Mesothelial cell of epicardium (in vitro differentiated cells): ENCODE measurements at regions not wholly inside any gene's neighbourhood (a gene's known extent, or its start where the extent isn't known, plus 50 kb on each side); places are given as distances from the start of the nearest gene placed in this dataset.

Source experiments
- DNase-seq, 2 experiments: peaks; one replicate each; pipeline ENCODE4 v3.0.0; 2021; ENCODE audit warnings: low spot score in 2 of 2; ENCODE audit not compliant: unreplicated experiment in 2 of 2
- H3K27ac Mint-ChIP-seq: 2 replicates; pipeline ENCODE4 v1.8.0; 2021; ENCODE audit warnings: mixed read lengths
- H3K27me3 Mint-ChIP-seq: 2 replicates; pipeline ENCODE4 v1.8.0; 2021; ENCODE audit warnings: low read depth, mixed read lengths
- H3K36me3 Mint-ChIP-seq: 2 replicates; pipeline ENCODE4 v1.8.0; 2021; ENCODE audit warnings: mixed read lengths
- H3K4me1 Mint-ChIP-seq: 2 replicates; pipeline ENCODE4 v1.8.0; 2021; ENCODE audit warnings: mixed read lengths
- H3K4me3 Mint-ChIP-seq: 2 replicates; pipeline ENCODE4 v1.8.0; 2021; ENCODE audit warnings: mild to moderate bottlenecking, moderate library complexity, mixed read lengths
- H3K9me3 Mint-ChIP-seq: 2 replicates; pipeline ENCODE4 v1.8.0; 2021; ENCODE audit warnings: mixed read lengths
- TF ChIP-seq, protein P1 (sequence below): fragments of 200-600 bp; sonication (generic); IDR thresholded peaks from one replicate; pipeline ENCODE4 v1.5.0; 2021; ENCODE audit warnings: antibody characterized with exemption; ENCODE audit not compliant: unreplicated experiment

DNA sequence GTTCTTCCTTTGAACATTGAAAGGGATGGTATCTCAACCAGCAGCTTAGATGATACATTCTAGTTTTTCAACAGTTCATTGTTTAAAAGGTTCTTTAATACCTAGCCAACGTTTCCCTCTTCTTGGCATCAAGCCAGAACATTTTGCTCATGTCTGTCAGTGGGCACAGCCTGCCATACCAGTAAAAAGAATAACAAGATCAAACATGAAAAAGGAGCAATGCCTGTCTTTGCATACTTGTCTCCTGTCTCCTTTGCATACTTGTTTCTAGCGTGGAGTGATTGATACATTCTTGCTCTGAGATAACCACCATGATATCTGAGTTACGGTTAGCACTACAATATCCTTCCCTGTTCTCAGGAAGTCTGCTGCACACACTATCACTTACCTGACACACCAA lies 248.6 kb upstream of the DAPK1 start:
- Mint-ChIP-seq H3K9me3 (peaks cover 19% of the 10 kb centered on the region), H3K4me1 (peaks cover 5% of the 10 kb centered on the region), H3K4me3 (no peak overlapping the region), H3K27me3 (no peaks in the 10 kb centered on the region), H3K36me3 (peaks cover 1% of the 10 kb centered on the region), H3K27ac (no peak overlapping the region)
- TF ChIP-seq, protein P1, sequence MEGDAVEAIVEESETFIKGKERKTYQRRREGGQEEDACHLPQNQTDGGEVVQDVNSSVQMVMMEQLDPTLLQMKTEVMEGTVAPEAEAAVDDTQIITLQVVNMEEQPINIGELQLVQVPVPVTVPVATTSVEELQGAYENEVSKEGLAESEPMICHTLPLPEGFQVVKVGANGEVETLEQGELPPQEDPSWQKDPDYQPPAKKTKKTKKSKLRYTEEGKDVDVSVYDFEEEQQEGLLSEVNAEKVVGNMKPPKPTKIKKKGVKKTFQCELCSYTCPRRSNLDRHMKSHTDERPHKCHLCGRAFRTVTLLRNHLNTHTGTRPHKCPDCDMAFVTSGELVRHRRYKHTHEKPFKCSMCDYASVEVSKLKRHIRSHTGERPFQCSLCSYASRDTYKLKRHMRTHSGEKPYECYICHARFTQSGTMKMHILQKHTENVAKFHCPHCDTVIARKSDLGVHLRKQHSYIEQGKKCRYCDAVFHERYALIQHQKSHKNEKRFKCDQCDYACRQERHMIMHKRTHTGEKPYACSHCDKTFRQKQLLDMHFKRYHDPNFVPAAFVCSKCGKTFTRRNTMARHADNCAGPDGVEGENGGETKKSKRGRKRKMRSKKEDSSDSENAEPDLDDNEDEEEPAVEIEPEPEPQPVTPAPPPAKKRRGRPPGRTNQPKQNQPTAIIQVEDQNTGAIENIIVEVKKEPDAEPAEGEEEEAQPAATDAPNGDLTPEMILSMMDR: no peak
- DNase-seq: no peak

DNA sequence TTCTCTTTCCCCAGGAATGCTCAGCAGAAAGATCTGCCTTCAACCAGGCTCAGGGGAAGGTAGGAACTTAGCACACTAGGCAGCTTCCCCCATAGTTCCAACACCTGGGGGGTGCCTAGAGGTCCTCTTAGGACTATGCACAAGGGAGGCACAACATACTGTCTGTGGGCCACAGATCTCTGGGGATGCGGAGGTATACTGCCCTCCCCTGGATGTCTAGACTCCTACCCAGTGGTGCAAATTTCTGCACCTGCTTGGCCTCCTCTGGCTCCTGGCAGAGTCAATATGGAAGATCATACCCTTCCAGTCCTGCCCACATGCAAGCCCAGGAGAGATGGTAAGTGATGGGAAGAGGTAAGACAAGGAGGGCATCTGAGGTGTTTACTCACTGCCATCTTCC lies 247.5 kb upstream of the DAPK1 start:
- Mint-ChIP-seq H3K36me3 (peaks cover 1% of the 10 kb centered on the region), H3K4me1 (peaks cover 2% of the 10 kb centered on the region), H3K27ac (no peak overlapping the region), H3K27me3 (no peaks in the 10 kb centered on the region), H3K9me3 (peaks cover 19% of the 10 kb centered on the region), H3K4me3 (no peak overlapping the region)
- no peak for DNase-seq
- TF ChIP-seq, protein P1: no peak

DNA sequence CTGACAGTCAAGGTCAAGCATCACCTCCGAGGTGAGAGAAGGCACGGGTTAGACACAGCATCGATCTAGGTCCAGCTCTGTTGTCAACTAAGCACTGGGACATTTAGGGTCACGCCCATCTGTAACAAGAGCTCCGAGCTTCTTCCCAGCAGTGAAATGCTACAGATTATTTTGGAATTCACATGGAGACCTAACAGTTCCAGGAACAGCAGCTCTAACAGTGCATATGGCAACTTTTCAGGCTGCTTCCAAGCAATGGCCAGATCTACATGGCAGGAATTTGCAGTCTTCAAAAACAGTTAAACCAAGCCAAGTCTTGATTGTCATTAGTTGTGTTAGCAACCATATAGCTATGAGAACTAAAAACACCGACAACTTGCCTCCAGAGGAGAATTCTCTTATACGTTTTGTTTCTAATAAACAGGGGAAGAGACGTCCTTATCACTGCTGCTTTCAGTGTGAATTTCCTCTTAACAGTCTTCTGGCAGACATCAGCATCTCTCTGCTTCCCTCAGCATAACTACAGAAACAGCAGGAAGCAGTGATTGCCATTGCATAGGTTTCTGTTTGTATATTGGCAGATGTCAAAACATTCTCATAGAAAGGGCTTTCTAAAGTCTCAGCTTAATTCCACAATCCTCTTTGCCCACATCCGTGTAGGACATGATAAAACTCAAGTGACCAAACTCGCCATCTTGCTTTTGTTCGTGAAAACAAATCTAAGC lies 242.1 kb upstream of the DAPK1 start:
- H3K27me3 Mint-ChIP-seq: no peaks in the 10 kb centered on the region
- no peak for DNase-seq
- H3K4me1 Mint-ChIP-seq: peaks cover 16% of the 10 kb centered on the region
- H3K9me3 Mint-ChIP-seq: no peaks in the 10 kb centered on the region
- no peaks in the 10 kb centered on the region for H3K36me3 Mint-ChIP-seq
- TF ChIP-seq, protein P1: no peak
- peak overlapping the region; percentile 39 for H3K27ac Mint-ChIP-seq
- no peak overlapping the region for H3K4me3 Mint-ChIP-seq

DNA sequence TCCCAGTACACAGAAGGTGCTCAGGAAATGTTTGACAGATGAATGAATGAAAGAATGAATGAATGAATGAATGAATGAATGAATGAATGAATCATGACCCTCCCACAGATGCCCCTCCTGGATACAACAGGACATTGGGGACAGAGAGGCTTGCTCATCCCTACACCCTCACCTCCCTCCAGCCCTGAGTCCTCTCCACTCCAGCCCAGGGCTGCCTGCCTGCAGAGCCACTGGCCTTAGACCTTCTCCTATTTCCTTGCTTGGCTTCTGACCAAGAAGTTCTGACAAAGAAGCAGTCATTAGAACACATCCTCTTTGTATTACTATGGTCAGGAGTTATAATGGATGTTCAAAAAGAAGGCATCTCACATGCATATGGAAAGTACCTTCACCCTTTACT lies 240.7 kb upstream of the DAPK1 start:
- TF ChIP-seq, protein P1: no peak
- H3K4me3 Mint-ChIP-seq: no peak overlapping the region
- peaks cover 4% of the 10 kb centered on the region for H3K9me3 Mint-ChIP-seq
- no peaks in the 10 kb centered on the region for H3K36me3 Mint-ChIP-seq
- H3K27ac Mint-ChIP-seq: no peak overlapping the region
- no peaks in the 10 kb centered on the region for H3K27me3 Mint-ChIP-seq
- no peak for DNase-seq
- peaks cover 16% of the 10 kb centered on the region for H3K4me1 Mint-ChIP-seq

DNA sequence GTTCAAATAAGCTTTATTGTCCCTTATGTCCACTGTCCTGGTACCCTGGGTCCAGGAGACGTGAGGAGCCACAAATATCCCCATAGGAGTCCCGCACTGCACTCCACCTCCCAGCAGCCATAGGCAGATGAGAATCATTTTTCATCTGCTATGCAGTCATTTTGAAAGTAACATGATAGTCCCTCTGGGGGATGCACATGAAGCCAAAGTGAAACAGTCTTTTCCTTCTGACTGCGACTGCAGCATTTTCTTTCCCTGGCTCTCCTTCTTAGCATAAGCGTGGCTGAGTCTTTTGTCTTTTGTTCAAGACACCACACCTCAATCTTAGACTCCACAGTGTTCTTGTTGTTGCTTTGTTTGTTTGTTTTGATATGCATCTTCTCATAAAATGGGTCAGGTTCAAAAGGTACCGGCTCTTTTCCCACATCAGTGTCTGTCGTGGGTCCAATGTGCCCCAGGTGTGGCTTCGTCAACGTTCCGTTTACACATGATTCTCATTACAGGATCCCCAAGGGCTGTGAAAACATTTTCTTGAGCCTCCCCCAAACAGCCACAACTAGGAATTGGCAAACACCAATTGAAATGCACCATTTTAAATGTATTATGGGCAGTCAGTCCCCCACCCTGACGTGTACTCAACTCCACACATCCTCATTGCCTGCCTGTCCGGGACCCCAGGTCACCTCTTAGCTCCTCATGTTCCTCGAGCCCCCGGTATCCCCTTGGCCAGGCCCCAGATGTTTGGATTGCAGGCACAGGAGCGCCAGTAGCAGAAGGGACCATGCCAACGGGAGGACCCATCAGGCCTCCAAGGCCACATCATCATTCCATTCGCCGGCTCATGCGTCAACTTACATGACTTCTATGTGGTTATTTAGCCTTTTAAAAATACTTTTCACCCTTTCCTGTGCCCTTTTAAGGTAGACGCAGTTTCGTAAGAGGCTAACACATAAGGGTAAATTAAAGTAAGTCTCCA lies 237.8 kb upstream of the DAPK1 start:
- TF ChIP-seq, protein P1: no peak
- Mint-ChIP-seq H3K27ac (no peak overlapping the region), H3K9me3 (peaks cover 8% of the 10 kb centered on the region), H3K27me3 (no peaks in the 10 kb centered on the region), H3K36me3 (no peaks in the 10 kb centered on the region), H3K4me1 (peaks cover 16% of the 10 kb centered on the region), H3K4me3 (no peak overlapping the region)
- DNase-seq: no peak
